DND-41 (cell line): ENCODE measurements at regions not wholly inside any gene's neighbourhood (a gene's known extent, or its start where the extent isn't known, plus 50 kb on each side); places are given as distances from the start of the nearest gene placed in this dataset.

Experiments used
- EZH2 ChIP-seq: IDR thresholded peaks from 3 replicates; pipeline ENCODE4 v1.6.1; 2012; ENCODE audit warnings: borderline replicate concordance, low read depth, mild to moderate bottlenecking, moderate library complexity, low read length, inconsistent platforms; ENCODE audit not compliant: severe bottlenecking
- TF ChIP-seq, protein P1 (sequence below): IDR thresholded peaks from 2 replicates; pipeline ENCODE4 v1.5.1; 2012; ENCODE audit warnings: borderline replicate concordance, low read length, moderate library complexity, mild to moderate bottlenecking; ENCODE audit not compliant: poor library complexity, severe bottlenecking; ENCODE audit errors: extremely low read depth

DNA sequence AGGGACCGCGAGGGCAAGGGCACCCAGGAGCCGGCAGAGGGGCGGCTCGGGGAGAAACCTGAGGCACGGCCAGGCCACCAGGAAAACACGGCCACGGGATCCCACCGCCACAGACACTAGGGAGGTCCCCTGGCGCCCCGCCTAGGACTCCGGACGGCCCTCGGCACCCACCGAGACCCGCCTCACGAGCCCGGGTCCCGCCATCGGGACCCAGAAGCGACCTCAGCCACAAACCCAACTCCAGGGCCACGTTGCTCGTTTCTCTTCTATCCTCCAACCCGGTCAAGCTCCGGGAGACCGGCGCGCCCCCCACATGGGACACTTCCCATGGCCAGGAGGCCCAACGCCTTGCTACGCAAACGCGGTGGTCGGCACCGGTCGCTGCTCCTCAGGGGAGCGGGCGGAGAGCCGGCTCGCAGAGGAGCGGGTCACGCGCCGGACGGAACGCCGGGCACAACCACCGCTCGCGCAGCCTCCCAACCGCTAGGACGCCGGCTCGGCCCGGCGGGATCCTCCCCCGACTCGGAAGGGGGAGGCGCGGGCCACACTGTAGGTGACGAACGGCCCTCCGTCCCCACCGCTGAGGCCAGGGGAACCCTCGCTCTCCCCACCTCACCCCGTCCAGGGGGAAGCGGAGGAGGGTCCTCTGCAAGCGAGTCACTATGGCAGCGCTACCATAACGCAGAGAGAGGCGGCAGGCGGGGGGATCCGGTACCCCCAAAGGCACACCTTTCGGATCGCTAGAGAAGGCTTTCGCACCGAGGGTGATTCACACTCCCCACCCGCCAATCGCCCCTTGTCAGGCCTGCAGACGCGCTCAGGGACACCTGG lies 1514.1 kb upstream of the DEFB115 start:
- TF ChIP-seq, protein P1, sequence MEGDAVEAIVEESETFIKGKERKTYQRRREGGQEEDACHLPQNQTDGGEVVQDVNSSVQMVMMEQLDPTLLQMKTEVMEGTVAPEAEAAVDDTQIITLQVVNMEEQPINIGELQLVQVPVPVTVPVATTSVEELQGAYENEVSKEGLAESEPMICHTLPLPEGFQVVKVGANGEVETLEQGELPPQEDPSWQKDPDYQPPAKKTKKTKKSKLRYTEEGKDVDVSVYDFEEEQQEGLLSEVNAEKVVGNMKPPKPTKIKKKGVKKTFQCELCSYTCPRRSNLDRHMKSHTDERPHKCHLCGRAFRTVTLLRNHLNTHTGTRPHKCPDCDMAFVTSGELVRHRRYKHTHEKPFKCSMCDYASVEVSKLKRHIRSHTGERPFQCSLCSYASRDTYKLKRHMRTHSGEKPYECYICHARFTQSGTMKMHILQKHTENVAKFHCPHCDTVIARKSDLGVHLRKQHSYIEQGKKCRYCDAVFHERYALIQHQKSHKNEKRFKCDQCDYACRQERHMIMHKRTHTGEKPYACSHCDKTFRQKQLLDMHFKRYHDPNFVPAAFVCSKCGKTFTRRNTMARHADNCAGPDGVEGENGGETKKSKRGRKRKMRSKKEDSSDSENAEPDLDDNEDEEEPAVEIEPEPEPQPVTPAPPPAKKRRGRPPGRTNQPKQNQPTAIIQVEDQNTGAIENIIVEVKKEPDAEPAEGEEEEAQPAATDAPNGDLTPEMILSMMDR: no peak
- no peak for TF ChIP-seq EZH2
